H1 (cell line): ENCODE measurements at regions not wholly inside any gene's neighbourhood (a gene's known extent, or its start where the extent isn't known, plus 50 kb on each side); places are given as distances from the start of the nearest gene placed in this dataset.

Experiments
- CTCF ChIA-PET: fragments of 300-600 bp; sonication (Branson Sonifier 250); formaldehyde crosslinking; loops from one replicate; lab custom pipeline; 2021; ENCODE audit not compliant: partially characterized antibody; lab: Charles Lee
- POLR2A ChIA-PET: fragments of 300-600 bp; sonication (Branson Sonifier 250); formaldehyde crosslinking; loops from one replicate; lab custom pipeline; 2021; ENCODE audit warnings: inconsistent platforms; ENCODE audit not compliant: partially characterized antibody; lab: Charles Lee
- DNase-seq, 2 experiments: peaks; one replicate each; pipeline versions ENCODE4 v3.0.0 to v3.0.0-alpha.2; 2010 to 2022; ENCODE audit warnings: low spot score in 2 of 2, low read depth in 1 of 2, mixed read lengths in 1 of 2
- FAIRE-seq: peaks from 2 replicates; lab custom pipeline; 2011; peaks lifted over from hg19 to GRCh38; lab: Jason Lieb, UNC
- H2AFZ ChIP-seq: 2 replicates; pipeline ENCODE4 v1.8.1; 2012; ENCODE audit warnings: low read length, inconsistent platforms
- H2AK5ac ChIP-seq: 2 replicates; pipeline ENCODE4 v1.6.1; 2013; ENCODE audit warnings: low read depth, low read length
- H2BK120ac ChIP-seq: replicated peaks from 2 replicates; pipeline ENCODE3; 2013; ENCODE audit warnings: low read depth, low read length, inconsistent platforms
- H2BK12ac ChIP-seq: 2 replicates; pipeline ENCODE4 v1.6.1; 2013; ENCODE audit warnings: low read depth, low read length
- H2BK15ac ChIP-seq: 2 replicates; pipeline ENCODE4 v1.6.1; 2013; ENCODE audit warnings: low read length
- H2BK20ac ChIP-seq: 2 replicates; pipeline ENCODE4 v1.6.1; 2013; ENCODE audit warnings: low read length
- H2BK5ac ChIP-seq: 2 replicates; pipeline ENCODE4 v1.6.1; 2013; ENCODE audit warnings: low read depth, low read length
- H3K14ac ChIP-seq: 2 replicates; pipeline ENCODE4 v1.6.1; 2013; ENCODE audit warnings: inconsistent platforms; ENCODE audit not compliant: insufficient read length
- H3K18ac ChIP-seq: 2 replicates; pipeline ENCODE4 v1.6.1; 2013; ENCODE audit warnings: low read length; ENCODE audit errors: extremely low read depth
- H3K23ac ChIP-seq: 2 replicates; pipeline ENCODE4 v1.6.1; 2013; ENCODE audit warnings: inconsistent platforms; ENCODE audit not compliant: insufficient read length
- H3K23me2 ChIP-seq: 2 replicates; pipeline ENCODE4 v1.6.1; 2013; ENCODE audit warnings: low read depth, low read length
- H3K27ac ChIP-seq: 2 replicates; pipeline ENCODE4 v1.6.1; 2011; ENCODE audit warnings: low read depth, low read length, inconsistent platforms
- H3K27me3 ChIP-seq, 4 experiments: replicated peaks in 1 of 4; 1 replicate in 1 of 4; 2 replicates in 3 of 4; pipeline versions ENCODE4 v1.6.1 to v1.8.1; 2011 to 2013; ENCODE audit warnings: low read length in 3 of 4, mild to moderate bottlenecking in 3 of 4, inconsistent platforms in 2 of 4, mixed read lengths in 2 of 4, moderate library complexity in 1 of 4; ENCODE audit not compliant: control insufficient read depth in 3 of 4, insufficient read depth in 3 of 4; ENCODE audit errors: extremely low read depth in 1 of 4
- H3K36me3 ChIP-seq, 4 experiments: 2 replicates each; pipeline versions ENCODE4 v1.6.1 to v1.8.1; 2011 to 2013; ENCODE audit warnings: mild to moderate bottlenecking in 4 of 4, low read length in 3 of 4, moderate library complexity in 2 of 4, control low read depth in 1 of 4, inconsistent platforms in 1 of 4; ENCODE audit not compliant: insufficient read depth in 4 of 4, control insufficient read depth in 2 of 4
- H3K4ac ChIP-seq: replicated peaks from 2 replicates; pipeline ENCODE3; 2013; ENCODE audit warnings: low read length, low read depth, mixed read lengths, inconsistent platforms; ENCODE audit not compliant: insufficient read length
- H3K4me1 ChIP-seq, 4 experiments: replicated peaks in 1 of 4; 1 replicate in 1 of 4; 2 replicates in 3 of 4; pipeline versions ENCODE4 v1.6.1 to v1.8.1; 2011 to 2013; ENCODE audit warnings: low read length in 3 of 4, inconsistent platforms in 2 of 4, mixed read lengths in 1 of 4; ENCODE audit not compliant: insufficient read depth in 4 of 4, control insufficient read depth in 3 of 4
- H3K4me2 ChIP-seq, 2 experiments: 2 replicates each; pipeline versions ENCODE4 v1.6.1 to v1.8.1; 2011 to 2013; ENCODE audit warnings: low read depth in 2 of 2, low read length in 2 of 2, control low read depth in 1 of 2, inconsistent platforms in 1 of 2, mild to moderate bottlenecking in 1 of 2; ENCODE audit not compliant: insufficient read depth in 1 of 2
- H3K4me3 ChIP-seq, 4 experiments: fragments of 200-600, 300-600 bp in 1 of 4; sonication (generic), shearing (Covaris generic), sonication (Bioruptor Twin) in 1 of 4; 2 replicates each; pipeline versions ENCODE4 v1.5.1 to v1.8.1; 2011 to 2016; ENCODE audit warnings: low read length in 4 of 4, low read depth in 3 of 4, control low read depth in 2 of 4, inconsistent platforms in 2 of 4, mild to moderate bottlenecking in 2 of 4, mixed read lengths in 1 of 4, moderate library complexity in 1 of 4; ENCODE audit not compliant: insufficient read depth in 2 of 4; ENCODE audit errors: extremely low read depth in 1 of 4
- H3K56ac ChIP-seq: replicated peaks from 2 replicates; pipeline ENCODE3; 2013; ENCODE audit warnings: low read depth, mild to moderate bottlenecking, mixed read lengths, low read length, inconsistent platforms; ENCODE audit not compliant: insufficient read length
- H3K79me1 ChIP-seq: 2 replicates; pipeline ENCODE4 v1.6.1; 2013; ENCODE audit warnings: low read depth, low read length, control low read depth
- H3K79me2 ChIP-seq, 2 experiments: 2 replicates each; pipeline versions ENCODE4 v1.6.1 to v1.8.1; 2012 to 2013; ENCODE audit warnings: low read length in 2 of 2, mild to moderate bottlenecking in 2 of 2, inconsistent platforms in 1 of 2; ENCODE audit not compliant: insufficient read depth in 2 of 2, control insufficient read depth in 1 of 2
- H3K9ac ChIP-seq, 4 experiments: replicated peaks in 1 of 4; 1 replicate in 1 of 4; 2 replicates in 3 of 4; pipeline versions ENCODE4 v1.6.1 to v1.8.1; 2011 to 2013; ENCODE audit warnings: low read depth in 3 of 4, low read length in 3 of 4, control low read depth in 2 of 4, mild to moderate bottlenecking in 2 of 4, moderate library complexity in 2 of 4, inconsistent platforms in 1 of 4; ENCODE audit errors: extremely low read depth in 1 of 4
- H3K9me3 ChIP-seq, 2 experiments: 2 replicates each; pipeline versions ENCODE4 v1.6.1 to v1.8.1; 2012 to 2013; ENCODE audit warnings: mild to moderate bottlenecking in 2 of 2, moderate library complexity in 2 of 2, control low read depth in 1 of 2, inconsistent platforms in 1 of 2, low read depth in 1 of 2, low read length in 1 of 2, mixed read lengths in 1 of 2; ENCODE audit not compliant: insufficient read depth in 2 of 2
- H4K20me1 ChIP-seq, 2 experiments: replicated peaks in 1 of 2; 2 replicates each; pipeline versions ENCODE3 to v1.8.1; 2011 to 2013; ENCODE audit warnings: inconsistent platforms in 2 of 2, low read length in 2 of 2, mild to moderate bottlenecking in 1 of 2; ENCODE audit not compliant: insufficient read depth in 2 of 2, control insufficient read depth in 1 of 2
- H4K5ac ChIP-seq: 2 replicates; pipeline ENCODE4 v1.6.1; 2013; ENCODE audit warnings: low read length, low read depth, mixed read lengths, inconsistent platforms; ENCODE audit not compliant: insufficient read length
- H4K8ac ChIP-seq: 2 replicates; pipeline ENCODE4 v1.8.0; 2013; ENCODE audit warnings: mild to moderate bottlenecking, moderate library complexity, low read length, inconsistent platforms; ENCODE audit not compliant: insufficient read depth; ENCODE audit errors: extremely low read depth
- H4K91ac ChIP-seq: replicated peaks from 2 replicates; pipeline ENCODE3; 2013; ENCODE audit warnings: low read length, mixed read lengths, inconsistent platforms; ENCODE audit not compliant: insufficient read length
- MAFK ChIP-seq: IDR thresholded peaks from 2 replicates; pipeline ENCODE4 v1.6.1; 2012; ENCODE audit warnings: low read depth, mild to moderate bottlenecking, improper control_type of control experiment, low read length
- TCF12 ChIP-seq: IDR thresholded peaks from 2 replicates; pipeline ENCODE4 v1.6.1; 2011; ENCODE audit warnings: low read depth, mild to moderate bottlenecking, low read length
- WGBS, 2 experiments: shearing (Covaris generic) in 1 of 2; methylation state at CpG; one replicate each; pipeline versions ENCODE4 v1.1.6 to v1.1.7; 2013 to 2015; ENCODE audit warnings: low lambda C conversion rate in 2 of 2, mixed read lengths in 2 of 2, inconsistent platforms in 1 of 2, low coverage in 1 of 2, missing lambda C conversion rate in 1 of 2; ENCODE audit not compliant: insufficient replicate concordance in 2 of 2, insufficient coverage in 1 of 2, insufficient read length in 1 of 2; ENCODE audit errors: extremely low coverage in 1 of 2, missing lambda C conversion rate in 1 of 2; 5-methylcytosine and 5-hydroxymethylcytosine counted together

GRCh38 chr5:26023361-26023760 lies 1015.0 kb downstream of the CDH9 start:
- Histone ChIP-seq H2BK5ac (no peak overlapping the region), H3K36me3 (no peaks in the 10 kb centered on the region), H3K18ac (no peak overlapping the region), H4K8ac (no peak overlapping the region), H3K79me1 (no peaks in the 10 kb centered on the region), H3K9me3 (no peaks in the 10 kb centered on the region), H3K4me3 (no peak overlapping the region), H3K14ac (no peak overlapping the region), H3K4me2 (no peak overlapping the region), H3K23ac (no peak overlapping the region), H2BK120ac (no peak overlapping the region), H3K27ac (no peak overlapping the region), H2AK5ac (no peak overlapping the region), H2BK12ac (no peak overlapping the region), H4K91ac (no peak overlapping the region), H4K5ac (no peak overlapping the region), H3K56ac (no peak overlapping the region), H3K23me2 (no peaks in the 10 kb centered on the region), H3K79me2 (no peaks in the 10 kb centered on the region), H2AFZ (no peak overlapping the region), H2BK20ac (no peak overlapping the region), H3K27me3 (no peaks in the 10 kb centered on the region), H2BK15ac (no peak overlapping the region), H4K20me1 (no peaks in the 10 kb centered on the region), H3K9ac (no peak overlapping the region), H3K4ac (no peak overlapping the region), H3K4me1 (no peaks in the 10 kb centered on the region)
- TF ChIP-seq TCF12 (no peak), MAFK (no peak)
- 90% methylated on average over 4 of the region's 4 CpGs; no CpG with 5 or more reads in 1 of the 2 experiments for WGBS, 2 experiments
- FAIRE-seq (no peak), DNase-seq (no peak)
- ChIA-PET POLR2A (no interaction called here), CTCF (interaction anchor here (0.6 to 1.4 kb wide), 14 partner anchors 12 to 933 kb away, joined by 3 to 11 read pairs (median 3); no protein-coding TSS in a partner anchor)
